ENCODE measurements at regions not wholly inside any gene's neighbourhood (a gene's known extent, or its start where the extent isn't known, plus 50 kb on each side); places are given as distances from the start of the nearest gene placed in this dataset.

- H3K9me3 ChIP-seq (ENCODE audit: insufficient read depth, low read depth): no peaks in the 10 kb centered on the region
- H3K4me1 ChIP-seq (replicated peaks; ENCODE audit: insufficient read depth): no peaks in the 10 kb centered on the region
- no peak for DNase-seq
- no peaks in the 10 kb centered on the region for H3K9me2 ChIP-seq (ENCODE audit: insufficient read depth)
- no TSS peak for BruUV-seq (replicated peaks)
- no peak overlapping the region for H3K27ac ChIP-seq
- no peak overlapping the region for H3K4me2 ChIP-seq
- no peaks in the 10 kb centered on the region for H3F3A ChIP-seq (ENCODE audit: insufficient read depth, low read depth)
- ChIA-PET POLR2A (ENCODE audit: unreplicated experiment) (no interaction called here), CTCF (no interaction called here)
- H3K4me3 ChIP-seq: no peak overlapping the region
- TF ChIP-seq EZH2 (IDR thresholded peaks at IDR 0.05; ENCODE audit: low read depth): no peak
- no peak for TF ChIP-seq CTCF (conservative IDR thresholded peaks at IDR 0.05)
- no peaks in the 10 kb centered on the region for H3K79me2 ChIP-seq (ENCODE audit: low read depth)
- intact Hi-C loops (cut with micrococcal nuclease; ENCODE audit: unreplicated experiment): no loop called here
- H4K20me1 ChIP-seq (ENCODE audit: insufficient read depth): no peaks in the 10 kb centered on the region
- H2AFZ ChIP-seq: no peak overlapping the region
- peaks cover 100% of the 10 kb centered on the region for H3K27me3 ChIP-seq (ENCODE audit: insufficient read depth, low read depth)
- no peaks in the 10 kb centered on the region for H3K36me3 ChIP-seq (ENCODE audit: low read depth)
Measured at GRCh38 chr7:1288996-1289551, 56.4 kb downstream of the UNCX start.

- Histone ChIP-seq H3K4me2 (no peak overlapping the region), H3K27ac (no peak overlapping the region), H3K27me3 (ENCODE audit: insufficient read depth, low read depth) (peaks cover 98% of the 10 kb centered on the region), H3K4me1 (replicated peaks; ENCODE audit: insufficient read depth) (no peaks in the 10 kb centered on the region), H3K9me3 (ENCODE audit: insufficient read depth, low read depth) (no peaks in the 10 kb centered on the region), H3K79me2 (ENCODE audit: low read depth) (no peaks in the 10 kb centered on the region), H3K36me3 (ENCODE audit: low read depth) (no peaks in the 10 kb centered on the region), H3K9me2 (ENCODE audit: insufficient read depth) (no peaks in the 10 kb centered on the region), H3K4me3 (no peak overlapping the region), H2AFZ (no peak overlapping the region), H3F3A (ENCODE audit: insufficient read depth, low read depth) (no peaks in the 10 kb centered on the region), H4K20me1 (ENCODE audit: insufficient read depth) (no peaks in the 10 kb centered on the region)
- no TSS peak for BruUV-seq (replicated peaks)
- POLR2A ChIA-PET (ENCODE audit: unreplicated experiment): no interaction called here
- CTCF ChIA-PET: no interaction called here
- intact Hi-C loops (cut with micrococcal nuclease; ENCODE audit: unreplicated experiment): no loop called here
- no peak for TF ChIP-seq CTCF (conservative IDR thresholded peaks at IDR 0.05)
- no peak; the same call in 1 of the 2 replicates for TF ChIP-seq EZH2 (IDR thresholded peaks at IDR 0.05; ENCODE audit: low read depth)
- DNase-seq: no peak
Measured at GRCh38 chr7:1289666-1290025, 57.0 kb downstream of the UNCX start.

GRCh38 chr7:1290026-1290678 is 57.5 kb downstream of the UNCX start:
- TF ChIP-seq EZH2 (IDR thresholded peaks at IDR 0.05; ENCODE audit: low read depth) (no peak), CTCF (conservative IDR thresholded peaks at IDR 0.05) (no peak)
- no peaks in the 10 kb centered on the region for H3F3A ChIP-seq (ENCODE audit: insufficient read depth, low read depth)
- no peak for DNase-seq
- no TSS peak for BruUV-seq (replicated peaks)
- H3K9me2 ChIP-seq (ENCODE audit: insufficient read depth): no peaks in the 10 kb centered on the region
- no peaks in the 10 kb centered on the region for H3K79me2 ChIP-seq (ENCODE audit: low read depth)
- no peaks in the 10 kb centered on the region for H4K20me1 ChIP-seq (ENCODE audit: insufficient read depth)
- ChIA-PET POLR2A (ENCODE audit: unreplicated experiment) (no interaction called here), CTCF (no interaction called here)
- no peaks in the 10 kb centered on the region for H3K4me1 ChIP-seq (replicated peaks; ENCODE audit: insufficient read depth)
- H3K27me3 ChIP-seq (ENCODE audit: insufficient read depth, low read depth): peaks cover 93% of the 10 kb centered on the region
- H3K36me3 ChIP-seq (ENCODE audit: low read depth): no peaks in the 10 kb centered on the region
- H3K4me2 ChIP-seq: no peak overlapping the region
- H2AFZ ChIP-seq: no peak overlapping the region
- H3K27ac ChIP-seq: no peak overlapping the region
- H3K4me3 ChIP-seq: no peak overlapping the region
- intact Hi-C loops (cut with micrococcal nuclease; ENCODE audit: unreplicated experiment): no loop called here
- no peaks in the 10 kb centered on the region for H3K9me3 ChIP-seq (ENCODE audit: insufficient read depth, low read depth)

All from PC-9 (cell line).